GM23248 (cell line): ENCODE measurements at regions not wholly inside any gene's neighbourhood (a gene's known extent, or its start where the extent isn't known, plus 50 kb on each side); places are given as distances from the start of the nearest gene placed in this dataset.

ENCODE experiments used
- EZH2 ChIP-seq: fragments of 200-600 bp; sonication (generic); IDR thresholded peaks from 2 replicates; pipeline ENCODE4 v1.6.1; 2018; ENCODE audit warnings: antibody characterized with exemption, mild to moderate bottlenecking; ENCODE audit not compliant: insufficient read depth, poor library complexity, severe bottlenecking
- EZH2phosphoT487 ChIP-seq: fragments of 200-600 bp; sonication (generic); IDR thresholded peaks from 2 replicates; pipeline ENCODE4 v1.6.1; 2018; ENCODE audit warnings: antibody characterized with exemption, moderate library complexity, mild to moderate bottlenecking, low read depth; ENCODE audit not compliant: insufficient read depth

DNA sequence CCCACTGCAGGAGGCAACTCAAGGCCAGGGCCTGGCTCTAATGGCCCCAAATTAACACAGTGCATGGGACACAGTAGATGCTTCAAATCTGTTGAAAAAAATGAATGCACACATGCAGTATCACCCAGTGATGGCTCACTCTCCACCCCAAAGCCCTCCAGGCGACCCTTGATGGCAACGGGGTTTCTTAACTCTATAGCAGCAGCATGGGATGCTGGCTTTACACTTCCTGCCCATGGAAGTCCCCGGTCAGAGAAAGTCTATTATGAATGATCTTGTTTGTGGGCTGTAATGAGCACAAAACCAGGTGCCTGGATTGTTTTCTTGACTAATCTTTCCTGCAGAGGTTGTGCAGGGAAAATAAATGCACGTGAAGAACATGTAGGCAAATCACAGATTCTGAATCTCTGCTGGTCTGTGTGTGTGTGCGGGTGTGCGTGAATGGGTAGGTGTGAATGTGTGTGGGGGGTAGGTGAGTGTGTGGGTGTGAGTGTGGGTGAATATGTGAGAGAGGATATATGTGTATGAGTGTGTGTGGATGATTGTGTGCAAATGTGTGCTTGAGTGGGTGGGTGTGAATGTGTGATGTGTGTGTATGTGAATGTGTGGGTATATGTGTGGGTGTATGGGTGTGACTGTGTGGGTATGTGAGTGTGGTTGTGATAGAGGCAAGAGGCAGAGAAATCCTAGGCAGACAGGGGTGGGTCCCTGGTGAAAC, 60.1 kb upstream of the MLN start:
- TF ChIP-seq EZH2phosphoT487 = no peak
- TF ChIP-seq EZH2 = no peak
